ENCODE measurements at regions not wholly inside any gene's neighbourhood (a gene's known extent, or its start where the extent isn't known, plus 50 kb on each side); places are given as distances from the start of the nearest gene placed in this dataset.

DNA sequence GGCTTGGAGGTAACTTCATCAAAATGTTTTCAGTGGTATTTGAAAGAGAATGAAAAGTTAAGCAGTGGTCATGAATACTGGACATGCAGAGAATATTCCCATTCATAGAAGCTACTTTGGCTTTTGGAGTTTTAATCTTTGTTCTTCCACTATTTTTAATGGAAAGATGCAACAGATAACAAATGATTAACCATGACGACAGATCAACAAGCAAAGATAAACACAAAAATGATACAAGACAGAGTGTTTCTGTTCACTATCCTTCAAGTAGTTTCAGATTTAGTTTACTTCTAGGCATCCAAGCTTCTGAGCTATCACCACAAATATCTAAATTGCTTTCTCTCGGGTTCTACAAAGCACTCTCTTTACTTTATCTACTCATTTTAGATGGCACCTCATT is 1004.9 kb upstream of the ADGRL3 start:
- H3K27ac ChIP-seq (ENCODE audit: low read depth, low read length, poor library complexity, severe bottlenecking), result no peak overlapping the region
- no peaks in the 10 kb centered on the region for H3K27me3 ChIP-seq (replicated peaks; ENCODE audit: insufficient read depth, low read depth, low read length, poor library complexity)
- TF ChIP-seq, protein P1, sequence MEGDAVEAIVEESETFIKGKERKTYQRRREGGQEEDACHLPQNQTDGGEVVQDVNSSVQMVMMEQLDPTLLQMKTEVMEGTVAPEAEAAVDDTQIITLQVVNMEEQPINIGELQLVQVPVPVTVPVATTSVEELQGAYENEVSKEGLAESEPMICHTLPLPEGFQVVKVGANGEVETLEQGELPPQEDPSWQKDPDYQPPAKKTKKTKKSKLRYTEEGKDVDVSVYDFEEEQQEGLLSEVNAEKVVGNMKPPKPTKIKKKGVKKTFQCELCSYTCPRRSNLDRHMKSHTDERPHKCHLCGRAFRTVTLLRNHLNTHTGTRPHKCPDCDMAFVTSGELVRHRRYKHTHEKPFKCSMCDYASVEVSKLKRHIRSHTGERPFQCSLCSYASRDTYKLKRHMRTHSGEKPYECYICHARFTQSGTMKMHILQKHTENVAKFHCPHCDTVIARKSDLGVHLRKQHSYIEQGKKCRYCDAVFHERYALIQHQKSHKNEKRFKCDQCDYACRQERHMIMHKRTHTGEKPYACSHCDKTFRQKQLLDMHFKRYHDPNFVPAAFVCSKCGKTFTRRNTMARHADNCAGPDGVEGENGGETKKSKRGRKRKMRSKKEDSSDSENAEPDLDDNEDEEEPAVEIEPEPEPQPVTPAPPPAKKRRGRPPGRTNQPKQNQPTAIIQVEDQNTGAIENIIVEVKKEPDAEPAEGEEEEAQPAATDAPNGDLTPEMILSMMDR (conservative IDR thresholded peaks at IDR 0.05; ENCODE audit: low read depth, low read length), result no peak
- no peak for TF ChIP-seq EZH2 (IDR thresholded peaks at IDR 0.05; ENCODE audit: borderline replicate concordance, low read depth, low read length, poor library complexity, severe bottlenecking)
- ChIA-PET POLR2A (ENCODE audit: low non-redundant PET) (no interaction called here), CTCF (no interaction called here)
- H3K9me3 ChIP-seq (ENCODE audit: low read depth, low read length, poor library complexity, severe bottlenecking), result no peaks in the 10 kb centered on the region
- no peak for DNase-seq (ENCODE audit: low spot score)
- H3K36me3 ChIP-seq (ENCODE audit: insufficient read depth, low read length, poor library complexity, severe bottlenecking), result no peaks in the 10 kb centered on the region
- H3K4me3 ChIP-seq (ENCODE audit: low read depth, low read length, poor library complexity, severe bottlenecking), result no peak overlapping the region
- no peaks in the 10 kb centered on the region for H3K4me1 ChIP-seq (ENCODE audit: insufficient read depth, low read length, poor library complexity, severe bottlenecking)
- no TSS peak for BruUV-seq (replicated peaks)
- intact Hi-C loops (cut with micrococcal nuclease; ENCODE audit: unreplicated experiment), result no loop called here

DNA sequence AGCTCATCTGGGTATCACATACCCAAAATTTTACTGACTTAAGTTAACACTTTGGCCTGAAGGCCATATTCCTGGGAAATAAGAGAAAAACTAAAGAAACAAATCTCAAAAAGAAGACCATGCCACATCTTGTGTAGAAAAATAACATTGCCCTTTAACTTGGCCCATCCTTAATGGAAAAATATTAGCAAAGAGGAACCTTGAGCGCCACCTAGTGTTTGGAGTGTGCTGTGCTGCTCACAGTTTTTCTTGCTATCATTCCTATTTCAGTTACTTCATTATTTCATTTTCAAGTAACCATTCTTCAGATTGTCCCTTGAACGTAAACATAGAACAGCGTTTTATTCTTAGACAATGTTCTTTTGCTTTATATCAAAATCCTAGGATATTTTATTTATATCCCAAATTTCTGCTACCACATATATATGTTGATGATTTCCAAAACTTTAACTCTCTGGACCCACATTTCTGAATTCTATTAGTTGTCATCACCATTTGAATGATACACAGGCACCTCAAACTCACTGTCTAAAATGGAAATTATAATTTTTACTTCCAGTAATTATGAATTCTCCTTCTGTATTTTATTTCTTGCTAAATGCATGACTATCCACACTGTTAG is 999.0 kb upstream of the ADGRL3 start:
- BruUV-seq (replicated peaks), result no TSS peak
- CTCF ChIA-PET, result no interaction called here
- POLR2A ChIA-PET (ENCODE audit: low non-redundant PET), result no interaction called here

DNA sequence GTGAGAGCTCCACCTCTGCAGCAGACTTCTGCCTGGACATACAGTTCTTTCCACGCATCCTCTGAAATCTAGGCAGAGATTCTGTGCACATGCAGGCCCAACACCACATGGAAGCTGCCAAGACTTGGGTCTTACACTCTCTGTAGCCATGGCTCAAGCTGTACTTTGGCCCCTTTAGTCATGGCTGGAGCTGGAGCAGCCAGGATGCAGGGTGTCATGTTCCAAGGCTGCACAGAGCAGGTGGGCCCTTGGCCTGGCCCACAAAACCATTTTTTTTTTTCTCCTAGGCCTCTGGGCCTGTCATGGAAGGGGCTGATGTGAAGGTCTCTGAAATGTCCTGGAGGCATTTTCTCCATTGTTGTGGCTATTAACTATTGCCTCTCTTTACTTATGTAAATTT is 990.5 kb upstream of the ADGRL3 start:
- H3K4me1 ChIP-seq (ENCODE audit: insufficient read depth, low read length, poor library complexity, severe bottlenecking), result no peaks in the 10 kb centered on the region
- H3K4me3 ChIP-seq (ENCODE audit: low read depth, low read length, poor library complexity, severe bottlenecking), result no peak overlapping the region
- no peak overlapping the region for H3K27ac ChIP-seq (ENCODE audit: low read depth, low read length, poor library complexity, severe bottlenecking)
- H3K9me3 ChIP-seq (ENCODE audit: low read depth, low read length, poor library complexity, severe bottlenecking), result no peaks in the 10 kb centered on the region
- no peaks in the 10 kb centered on the region for H3K36me3 ChIP-seq (ENCODE audit: insufficient read depth, low read length, poor library complexity, severe bottlenecking)
- no peak for TF ChIP-seq EZH2 (IDR thresholded peaks at IDR 0.05; ENCODE audit: borderline replicate concordance, low read depth, low read length, poor library complexity, severe bottlenecking)
- TF ChIP-seq, protein P1 (conservative IDR thresholded peaks at IDR 0.05; ENCODE audit: low read depth, low read length), result no peak
- H3K27me3 ChIP-seq (replicated peaks; ENCODE audit: insufficient read depth, low read depth, low read length, poor library complexity), result no peaks in the 10 kb centered on the region
- ChIA-PET POLR2A (ENCODE audit: low non-redundant PET) (no interaction called here), CTCF (no interaction called here)
- no peak for DNase-seq (ENCODE audit: low spot score)
- BruUV-seq (replicated peaks), result no TSS peak
- intact Hi-C loops (cut with micrococcal nuclease; ENCODE audit: unreplicated experiment), result no loop called here

More for the DNA sequence above, 999.0 kb upstream of the ADGRL3 start:
- intact Hi-C loops (cut with micrococcal nuclease; ENCODE audit: unreplicated experiment), result no loop called here
- no peaks in the 10 kb centered on the region for H3K27me3 ChIP-seq (replicated peaks; ENCODE audit: insufficient read depth, low read depth, low read length, poor library complexity)
- H3K4me1 ChIP-seq (ENCODE audit: insufficient read depth, low read length, poor library complexity, severe bottlenecking), result no peaks in the 10 kb centered on the region
- no peaks in the 10 kb centered on the region for H3K36me3 ChIP-seq (ENCODE audit: insufficient read depth, low read length, poor library complexity, severe bottlenecking)
- no peak overlapping the region for H3K27ac ChIP-seq (ENCODE audit: low read depth, low read length, poor library complexity, severe bottlenecking)
- no peaks in the 10 kb centered on the region for H3K9me3 ChIP-seq (ENCODE audit: low read depth, low read length, poor library complexity, severe bottlenecking)
- TF ChIP-seq EZH2 (IDR thresholded peaks at IDR 0.05; ENCODE audit: borderline replicate concordance, low read depth, low read length, poor library complexity, severe bottlenecking), result no peak
- TF ChIP-seq, protein P1 (conservative IDR thresholded peaks at IDR 0.05; ENCODE audit: low read depth, low read length), result peak; percentile 71
- H3K4me3 ChIP-seq (ENCODE audit: low read depth, low read length, poor library complexity, severe bottlenecking), result no peak overlapping the region
- peak; percentile 29 for DNase-seq (ENCODE audit: low spot score)
